ENCODE measurements at regions not wholly inside any gene's neighbourhood (a gene's known extent, or its start where the extent isn't known, plus 50 kb on each side); places are given as distances from the start of the nearest gene placed in this dataset.

GRCh38 chr1:187245201-187245600 is 416.5 kb downstream of the PLA2G4A start:
- H3K4me3 ChIP-seq (ENCODE audit: low read length), result no peak overlapping the region
- H3K27me3 Mint-ChIP-seq, result no peaks in the 10 kb centered on the region
- POLR2A ChIA-PET, result no interaction called here
- no peaks in the 10 kb centered on the region for H3K36me3 Mint-ChIP-seq
- H3K27ac ChIP-seq (ENCODE audit: low read depth, low read length), result no peak overlapping the region
- no peaks in the 10 kb centered on the region for H3K27me3 ChIP-seq (ENCODE audit: insufficient read depth, low read length, poor library complexity, severe bottlenecking)
- DNase-seq, result no peak
- no peaks in the 10 kb centered on the region for H3K9me3 ChIP-seq (ENCODE audit: low read length)
- no peaks in the 10 kb centered on the region for H3K4me1 ChIP-seq (ENCODE audit: insufficient read depth, low read length)
- no peaks in the 10 kb centered on the region for H3K4me1 Mint-ChIP-seq
- H3K9me3 Mint-ChIP-seq, result peaks cover 3 to 23% (median 8%) of the 10 kb centered on the region in 5 donors
- H3K27ac Mint-ChIP-seq, result no peak overlapping the region
- CTCF ChIA-PET, result no interaction called here
- H3K36me3 ChIP-seq (ENCODE audit: insufficient read depth, low read length), result no peaks in the 10 kb centered on the region
- no peak overlapping the region for H3K4me3 Mint-ChIP-seq

- H3K9me3 Mint-ChIP-seq, result peaks cover 5 to 18% (median 6%) of the 10 kb centered on the region in 5 donors
- no peak overlapping the region for H3K4me3 ChIP-seq (ENCODE audit: low read length)
- no peak for DNase-seq
- H3K4me3 Mint-ChIP-seq, result no peak overlapping the region
- H3K36me3 ChIP-seq (ENCODE audit: insufficient read depth, low read length), result no peaks in the 10 kb centered on the region
- no peaks in the 10 kb centered on the region for H3K27me3 Mint-ChIP-seq
- H3K4me1 Mint-ChIP-seq, result no peaks in the 10 kb centered on the region
- no peaks in the 10 kb centered on the region for H3K4me1 ChIP-seq (ENCODE audit: insufficient read depth, low read length)
- H3K36me3 Mint-ChIP-seq, result no peaks in the 10 kb centered on the region
- H3K27ac Mint-ChIP-seq, result no peak overlapping the region
- no peaks in the 10 kb centered on the region for H3K9me3 ChIP-seq (ENCODE audit: low read length)
- ChIA-PET POLR2A (no interaction called here), CTCF (no interaction called here)
- no peak overlapping the region for H3K27ac ChIP-seq (ENCODE audit: low read depth, low read length)
- H3K27me3 ChIP-seq (ENCODE audit: insufficient read depth, low read length, poor library complexity, severe bottlenecking), result no peaks in the 10 kb centered on the region
These were observed 420.4 kb downstream of the PLA2G4A start for GRCh38 chr1:187249196-187249595.

GRCh38 chr1:187252923-187253322 is 424.2 kb downstream of the PLA2G4A start:
- Histone ChIP-seq H3K27ac (ENCODE audit: low read depth, low read length) (no peak overlapping the region), H3K4me1 (ENCODE audit: insufficient read depth, low read length) (no peaks in the 10 kb centered on the region), H3K27me3 (ENCODE audit: insufficient read depth, low read length, poor library complexity, severe bottlenecking) (no peaks in the 10 kb centered on the region), H3K4me3 (ENCODE audit: low read length) (no peak overlapping the region), H3K36me3 (ENCODE audit: insufficient read depth, low read length) (no peaks in the 10 kb centered on the region), H3K9me3 (ENCODE audit: low read length) (no peaks in the 10 kb centered on the region)
- POLR2A ChIA-PET, result no interaction called here
- CTCF ChIA-PET, result no interaction called here
- Mint-ChIP-seq H3K4me1 (no peaks in the 10 kb centered on the region), H3K9me3 (peaks cover 4 to 8% (median 4%) of the 10 kb centered on the region in 5 donors), H3K27ac (no peak overlapping the region), H3K36me3 (no peaks in the 10 kb centered on the region), H3K4me3 (no peak overlapping the region), H3K27me3 (no peaks in the 10 kb centered on the region)
- no peak for DNase-seq

- Mint-ChIP-seq H3K27me3 (no peaks in the 10 kb centered on the region), H3K4me3 (no peak overlapping the region), H3K27ac (no peak overlapping the region), H3K36me3 (no peaks in the 10 kb centered on the region), H3K4me1 (no peaks in the 10 kb centered on the region), H3K9me3 (peaks cover 0 to 7% (median 5%) of the 10 kb centered on the region in 5 donors)
- Histone ChIP-seq H3K27me3 (ENCODE audit: insufficient read depth, low read length, poor library complexity, severe bottlenecking) (no peaks in the 10 kb centered on the region), H3K36me3 (ENCODE audit: insufficient read depth, low read length) (no peaks in the 10 kb centered on the region), H3K4me1 (ENCODE audit: insufficient read depth, low read length) (no peaks in the 10 kb centered on the region), H3K27ac (ENCODE audit: low read depth, low read length) (no peak overlapping the region), H3K9me3 (ENCODE audit: low read length) (no peaks in the 10 kb centered on the region), H3K4me3 (ENCODE audit: low read length) (no peak overlapping the region)
- ChIA-PET POLR2A (no interaction called here), CTCF (no interaction called here)
- DNase-seq, result no peak
These were observed 428.7 kb downstream of the PLA2G4A start for GRCh38 chr1:187257476-187257875.

GRCh38 chr1:187261637-187262036 is 432.9 kb downstream of the PLA2G4A start:
- Histone ChIP-seq H3K9me3 (ENCODE audit: low read length) (no peaks in the 10 kb centered on the region), H3K4me1 (ENCODE audit: insufficient read depth, low read length) (no peaks in the 10 kb centered on the region), H3K4me3 (ENCODE audit: low read length) (no peak overlapping the region), H3K36me3 (ENCODE audit: insufficient read depth, low read length) (no peaks in the 10 kb centered on the region), H3K27ac (ENCODE audit: low read depth, low read length) (no peak overlapping the region), H3K27me3 (ENCODE audit: insufficient read depth, low read length, poor library complexity, severe bottlenecking) (no peaks in the 10 kb centered on the region)
- no peak for DNase-seq
- POLR2A ChIA-PET, result no interaction called here
- CTCF ChIA-PET, result no interaction called here
- Mint-ChIP-seq H3K4me3 (no peak overlapping the region), H3K4me1 (no peaks in the 10 kb centered on the region), H3K27ac (no peak overlapping the region), H3K9me3 (peaks cover 0 to 5% (median 1%) of the 10 kb centered on the region in 5 donors), H3K27me3 (no peaks in the 10 kb centered on the region), H3K36me3 (no peaks in the 10 kb centered on the region)

- no peaks in the 10 kb centered on the region for H3K4me1 Mint-ChIP-seq
- Histone ChIP-seq H3K27me3 (ENCODE audit: insufficient read depth, low read length, poor library complexity, severe bottlenecking) (no peaks in the 10 kb centered on the region), H3K27ac (ENCODE audit: low read depth, low read length) (no peak overlapping the region), H3K36me3 (ENCODE audit: insufficient read depth, low read length) (no peaks in the 10 kb centered on the region), H3K9me3 (ENCODE audit: low read length) (no peaks in the 10 kb centered on the region), H3K4me1 (ENCODE audit: insufficient read depth, low read length) (no peaks in the 10 kb centered on the region), H3K4me3 (ENCODE audit: low read length) (no peak overlapping the region)
- no peaks in the 10 kb centered on the region for H3K27me3 Mint-ChIP-seq
- H3K4me3 Mint-ChIP-seq, result no peak overlapping the region
- no peak for DNase-seq
- no peaks in the 10 kb centered on the region for H3K36me3 Mint-ChIP-seq
- H3K9me3 Mint-ChIP-seq, result peaks cover 0 to 5% (median 3%) of the 10 kb centered on the region in 5 donors
- ChIA-PET POLR2A (no interaction called here), CTCF (no interaction called here)
- H3K27ac Mint-ChIP-seq, result no peak overlapping the region
These were observed 434.0 kb downstream of the PLA2G4A start for GRCh38 chr1:187262731-187263130.

GRCh38 chr1:187264995-187265602 is 436.4 kb downstream of the PLA2G4A start:
- ChIA-PET POLR2A (no interaction called here), CTCF (no interaction called here)
- Mint-ChIP-seq H3K9me3 (peaks cover 0 to 10% (median 7%) of the 10 kb centered on the region in 5 donors), H3K27ac (no peak overlapping the region), H3K4me3 (no peak overlapping the region), H3K4me1 (no peaks in the 10 kb centered on the region), H3K27me3 (no peaks in the 10 kb centered on the region), H3K36me3 (no peaks in the 10 kb centered on the region)
- DNase-seq, result no peak
- H3K4me1 ChIP-seq (ENCODE audit: insufficient read depth, low read length), result no peaks in the 10 kb centered on the region
- H3K9me3 ChIP-seq (ENCODE audit: low read length), result no peaks in the 10 kb centered on the region
- H3K27me3 ChIP-seq (ENCODE audit: insufficient read depth, low read length, poor library complexity, severe bottlenecking), result no peaks in the 10 kb centered on the region
- H3K36me3 ChIP-seq (ENCODE audit: insufficient read depth, low read length), result no peaks in the 10 kb centered on the region
- no peak overlapping the region for H3K4me3 ChIP-seq (ENCODE audit: low read length)
- no peak overlapping the region for H3K27ac ChIP-seq (ENCODE audit: low read depth, low read length)

GRCh38 chr1:187266051-187266450 is 437.3 kb downstream of the PLA2G4A start:
- Histone ChIP-seq H3K27ac (ENCODE audit: low read depth, low read length) (no peak overlapping the region), H3K36me3 (ENCODE audit: insufficient read depth, low read length) (no peaks in the 10 kb centered on the region), H3K9me3 (ENCODE audit: low read length) (no peaks in the 10 kb centered on the region), H3K4me1 (ENCODE audit: insufficient read depth, low read length) (no peaks in the 10 kb centered on the region), H3K27me3 (ENCODE audit: insufficient read depth, low read length, poor library complexity, severe bottlenecking) (no peaks in the 10 kb centered on the region), H3K4me3 (ENCODE audit: low read length) (no peak overlapping the region)
- no peak for DNase-seq
- no peak overlapping the region for H3K27ac Mint-ChIP-seq
- no peak overlapping the region for H3K4me3 Mint-ChIP-seq
- no peaks in the 10 kb centered on the region for H3K27me3 Mint-ChIP-seq
- peaks cover 0 to 10% (median 7%) of the 10 kb centered on the region in 5 donors for H3K9me3 Mint-ChIP-seq
- H3K36me3 Mint-ChIP-seq, result no peaks in the 10 kb centered on the region
- no peaks in the 10 kb centered on the region for H3K4me1 Mint-ChIP-seq
- CTCF ChIA-PET, result no interaction called here
- POLR2A ChIA-PET, result no interaction called here

GRCh38 chr1:187267827-187268226 is 439.1 kb downstream of the PLA2G4A start:
- H3K4me3 Mint-ChIP-seq, result no peak overlapping the region
- Histone ChIP-seq H3K27ac (ENCODE audit: low read depth, low read length) (no peak overlapping the region), H3K36me3 (ENCODE audit: insufficient read depth, low read length) (no peaks in the 10 kb centered on the region), H3K4me3 (ENCODE audit: low read length) (no peak overlapping the region), H3K9me3 (ENCODE audit: low read length) (no peaks in the 10 kb centered on the region), H3K4me1 (ENCODE audit: insufficient read depth, low read length) (no peaks in the 10 kb centered on the region), H3K27me3 (ENCODE audit: insufficient read depth, low read length, poor library complexity, severe bottlenecking) (no peaks in the 10 kb centered on the region)
- ChIA-PET POLR2A (no interaction called here), CTCF (no interaction called here)
- H3K4me1 Mint-ChIP-seq, result no peaks in the 10 kb centered on the region
- H3K9me3 Mint-ChIP-seq, result peaks cover 0 to 11% (median 7%) of the 10 kb centered on the region in 5 donors
- no peaks in the 10 kb centered on the region for H3K36me3 Mint-ChIP-seq
- no peak for DNase-seq
- no peak overlapping the region for H3K27ac Mint-ChIP-seq
- H3K27me3 Mint-ChIP-seq, result no peaks in the 10 kb centered on the region
